Prostate gland (tissue), 2 donors: ENCODE measurements at regions not wholly inside any gene's neighbourhood (a gene's known extent, or its start where the extent isn't known, plus 50 kb on each side); places are given as distances from the start of the nearest gene placed in this dataset.

Experiments
- POLR2A ChIP-seq: fragments of 450-650 bp; IDR thresholded peaks from one replicate; pipeline ENCODE4 v1.6.1; 2016; ENCODE audit warnings: antibody characterized with exemption, mild to moderate bottlenecking
- POLR2AphosphoS5 ChIP-seq: sonication (generic); formaldehyde crosslinking; IDR thresholded peaks from one replicate; pipeline ENCODE4 v1.6.1; 2017; ENCODE audit warnings: antibody characterized with exemption
- TF ChIP-seq, protein P1 (sequence below), 4 experiments: fragments of 200-600 bp in 2 of 4; fragments of 450-650 bp in 2 of 4; sonication (generic) in 2 of 4; IDR thresholded peaks; 1 replicate in 3 of 4; 2 replicates in 1 of 4; pipeline ENCODE4 v1.5.1; 2016 to 2019; ENCODE audit warnings: antibody characterized with exemption in 4 of 4, mild to moderate bottlenecking in 2 of 4, moderate library complexity in 2 of 4

GRCh38 chr5:120738568-120738967 is 274.5 kb downstream of the PRR16 start:
- TF ChIP-seq, protein P1, sequence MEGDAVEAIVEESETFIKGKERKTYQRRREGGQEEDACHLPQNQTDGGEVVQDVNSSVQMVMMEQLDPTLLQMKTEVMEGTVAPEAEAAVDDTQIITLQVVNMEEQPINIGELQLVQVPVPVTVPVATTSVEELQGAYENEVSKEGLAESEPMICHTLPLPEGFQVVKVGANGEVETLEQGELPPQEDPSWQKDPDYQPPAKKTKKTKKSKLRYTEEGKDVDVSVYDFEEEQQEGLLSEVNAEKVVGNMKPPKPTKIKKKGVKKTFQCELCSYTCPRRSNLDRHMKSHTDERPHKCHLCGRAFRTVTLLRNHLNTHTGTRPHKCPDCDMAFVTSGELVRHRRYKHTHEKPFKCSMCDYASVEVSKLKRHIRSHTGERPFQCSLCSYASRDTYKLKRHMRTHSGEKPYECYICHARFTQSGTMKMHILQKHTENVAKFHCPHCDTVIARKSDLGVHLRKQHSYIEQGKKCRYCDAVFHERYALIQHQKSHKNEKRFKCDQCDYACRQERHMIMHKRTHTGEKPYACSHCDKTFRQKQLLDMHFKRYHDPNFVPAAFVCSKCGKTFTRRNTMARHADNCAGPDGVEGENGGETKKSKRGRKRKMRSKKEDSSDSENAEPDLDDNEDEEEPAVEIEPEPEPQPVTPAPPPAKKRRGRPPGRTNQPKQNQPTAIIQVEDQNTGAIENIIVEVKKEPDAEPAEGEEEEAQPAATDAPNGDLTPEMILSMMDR (IDR thresholded peaks at IDR 0.05), result no peak
- TF ChIP-seq POLR2A (no peak), POLR2AphosphoS5 (no peak)
